ENCODE measurements at regions not wholly inside any gene's neighbourhood (a gene's known extent, or its start where the extent isn't known, plus 50 kb on each side); places are given as distances from the start of the nearest gene placed in this dataset.

GRCh38 chr1:174074757-174075156 is 52.6 kb upstream of the RC3H1 start:
- ChIA-PET POLR2A (interaction anchor here (1.6 kb wide), 1 partner anchor 207 kb away, joined by 3 read pairs; the partner anchor contains the start of gene GAS5), CTCF (interaction anchor here (0.8 to 2.0 kb wide), 3 partner anchors 13 to 1330 kb away, joined by 4 to 7 read pairs (median 4); no protein-coding TSS in a partner anchor)
- no peak; a peak in 1 of 6 replicates for ATAC-seq
- WGBS (ENCODE audit: missing lambda C conversion rate) = 27% methylated on average over 2 of the region's 2 CpGs
- peak in 1 of 2 experiments; percentile 38 for DNase-seq (ENCODE audit: low read depth in 1 of 2, low spot score in 1 of 2)
- no peaks in the 10 kb centered on the region for H3K9me3 ChIP-seq
- no peak for FAIRE-seq
- H3K4me3 ChIP-seq = no peak overlapping the region
- H3K27ac ChIP-seq = no peak overlapping the region
- H3K4me2 ChIP-seq = peak overlapping the region; percentile 34
- H3K4me1 ChIP-seq = peaks cover 7% of the 10 kb centered on the region; the same call in 1 of the 3 replicates
- TF ChIP-seq JUN (IDR thresholded peaks at IDR 0.05) (no peak), RNF2 (IDR thresholded peaks at IDR 0.05; ENCODE audit: borderline replicate concordance, low read depth) (no peak), RAD21 (conservative IDR thresholded peaks at IDR 0.05 in 1 of 2, IDR thresholded peaks at IDR 0.05 in 1 of 2) (peak; percentile 70 to 82), ZNF302 (CRISPR knock-in tag; IDR thresholded peaks at IDR 0.05) (no peak), SMC3 (IDR thresholded peaks at IDR 0.05) (peak; percentile 64), ELK1 (IDR thresholded peaks at IDR 0.05; ENCODE audit: low read depth, low read length) (no peak)
- TF ChIP-seq, protein P1, sequence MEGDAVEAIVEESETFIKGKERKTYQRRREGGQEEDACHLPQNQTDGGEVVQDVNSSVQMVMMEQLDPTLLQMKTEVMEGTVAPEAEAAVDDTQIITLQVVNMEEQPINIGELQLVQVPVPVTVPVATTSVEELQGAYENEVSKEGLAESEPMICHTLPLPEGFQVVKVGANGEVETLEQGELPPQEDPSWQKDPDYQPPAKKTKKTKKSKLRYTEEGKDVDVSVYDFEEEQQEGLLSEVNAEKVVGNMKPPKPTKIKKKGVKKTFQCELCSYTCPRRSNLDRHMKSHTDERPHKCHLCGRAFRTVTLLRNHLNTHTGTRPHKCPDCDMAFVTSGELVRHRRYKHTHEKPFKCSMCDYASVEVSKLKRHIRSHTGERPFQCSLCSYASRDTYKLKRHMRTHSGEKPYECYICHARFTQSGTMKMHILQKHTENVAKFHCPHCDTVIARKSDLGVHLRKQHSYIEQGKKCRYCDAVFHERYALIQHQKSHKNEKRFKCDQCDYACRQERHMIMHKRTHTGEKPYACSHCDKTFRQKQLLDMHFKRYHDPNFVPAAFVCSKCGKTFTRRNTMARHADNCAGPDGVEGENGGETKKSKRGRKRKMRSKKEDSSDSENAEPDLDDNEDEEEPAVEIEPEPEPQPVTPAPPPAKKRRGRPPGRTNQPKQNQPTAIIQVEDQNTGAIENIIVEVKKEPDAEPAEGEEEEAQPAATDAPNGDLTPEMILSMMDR (IDR thresholded peaks at IDR 0.05) = peak; percentile 67

- Histone ChIP-seq H3K4me1 (peaks cover 7% of the 10 kb centered on the region; the same call in 1 of the 3 replicates), H3K4me3 (no peak overlapping the region), H3K9me3 (no peaks in the 10 kb centered on the region), H3K4me2 (no peak overlapping the region), H3K27ac (no peak overlapping the region)
- no peak for DNase-seq (ENCODE audit: low read depth in 1 of 2, low spot score in 1 of 2)
- no peak for ATAC-seq
- 82% methylated on average over 3 of the region's 3 CpGs for WGBS (ENCODE audit: missing lambda C conversion rate)
- no peak for TF ChIP-seq EHMT2 (IDR thresholded peaks at IDR 0.05; ENCODE audit: low read depth)
- TF ChIP-seq, protein P2, sequence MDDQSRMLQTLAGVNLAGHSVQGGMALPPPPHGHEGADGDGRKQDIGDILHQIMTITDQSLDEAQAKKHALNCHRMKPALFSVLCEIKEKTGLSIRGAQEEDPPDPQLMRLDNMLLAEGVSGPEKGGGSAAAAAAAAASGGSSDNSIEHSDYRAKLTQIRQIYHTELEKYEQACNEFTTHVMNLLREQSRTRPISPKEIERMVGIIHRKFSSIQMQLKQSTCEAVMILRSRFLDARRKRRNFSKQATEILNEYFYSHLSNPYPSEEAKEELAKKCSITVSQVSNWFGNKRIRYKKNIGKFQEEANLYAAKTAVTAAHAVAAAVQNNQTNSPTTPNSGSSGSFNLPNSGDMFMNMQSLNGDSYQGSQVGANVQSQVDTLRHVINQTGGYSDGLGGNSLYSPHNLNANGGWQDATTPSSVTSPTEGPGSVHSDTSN (IDR thresholded peaks at IDR 0.05) = no peak
- TF ChIP-seq EP300 (IDR thresholded peaks at IDR 0.05) = no peak
- no peak for TF ChIP-seq NR3C1 (IDR thresholded peaks at IDR 0.05)
- TF ChIP-seq GATA3 (IDR thresholded peaks at IDR 0.05; ENCODE audit: borderline replicate concordance) = no peak
- TF ChIP-seq ATOH8 (CRISPR knock-in tag; IDR thresholded peaks at IDR 0.05; ENCODE audit: low read depth) = no peak
- TF ChIP-seq CHD4 (IDR thresholded peaks at IDR 0.05; ENCODE audit: borderline replicate concordance) = no peak
- TF ChIP-seq FOSB (CRISPR knock-in tag; IDR thresholded peaks at IDR 0.05) = no peak
- TF ChIP-seq POLR2A (IDR thresholded peaks at IDR 0.05; ENCODE audit: low read length) = no peak
- no peak for TF ChIP-seq KDM1A (IDR thresholded peaks at IDR 0.05; ENCODE audit: low read depth)
- no peak for TF ChIP-seq MAFK (IDR thresholded peaks at IDR 0.05; ENCODE audit: partially characterized antibody)
- no peak for TF ChIP-seq TP53 (CRISPR knock-in tag; IDR thresholded peaks at IDR 0.05)
- TF ChIP-seq ELK1 (IDR thresholded peaks at IDR 0.05; ENCODE audit: low read depth, low read length) = no peak
- TF ChIP-seq HEYL (CRISPR knock-in tag; IDR thresholded peaks at IDR 0.05) = no peak
- TF ChIP-seq HOXB5 (CRISPR knock-in tag; IDR thresholded peaks at IDR 0.05) = no peak
- TF ChIP-seq NFE2L2 (conservative IDR thresholded peaks at IDR 0.05; ENCODE audit: low read length) = no peak
- FAIRE-seq = no peak
- POLR2A ChIA-PET = interaction anchor here (0.6 kb wide), 1 partner anchor 121 kb away, joined by 8 read pairs; no protein-coding TSS in a partner anchor
- CTCF ChIA-PET = interaction anchor here (0.8 kb wide), 1 partner anchor 642 kb away, joined by 3 read pairs; no protein-coding TSS in a partner anchor
These were observed 50.4 kb upstream of the RC3H1 start for GRCh38 chr1:174072581-174072980.
